Trophoblast cell (in vitro differentiated cells and primary cell): ENCODE measurements at regions not wholly inside any gene's neighbourhood (a gene's known extent, or its start where the extent isn't known, plus 50 kb on each side); places are given as distances from the start of the nearest gene placed in this dataset.

ENCODE experiments used
- DNase-seq, 2 donors: peaks; one replicate each; pipeline ENCODE4 v3.0.0-alpha.2; 2016
- H2AFZ ChIP-seq: 2 replicates; pipeline ENCODE4 v1.6.1; 2013; ENCODE audit warnings: low read length, moderate library complexity, mild to moderate bottlenecking; ENCODE audit not compliant: insufficient read depth, poor library complexity
- H2AK5ac ChIP-seq: 2 replicates; pipeline ENCODE4 v1.6.1; 2013; ENCODE audit warnings: mild to moderate bottlenecking, low read length
- H2BK120ac ChIP-seq: 2 replicates; pipeline ENCODE4 v1.6.1; 2013; ENCODE audit warnings: low read length, mild to moderate bottlenecking, moderate library complexity; ENCODE audit not compliant: insufficient read depth, poor library complexity
- H2BK12ac ChIP-seq: 2 replicates; pipeline ENCODE4 v1.6.1; 2013; ENCODE audit warnings: mild to moderate bottlenecking, low read length, moderate library complexity
- H2BK5ac ChIP-seq: 2 replicates; pipeline ENCODE4 v1.6.1; 2013; ENCODE audit warnings: low read length, low read depth, moderate library complexity, mild to moderate bottlenecking; ENCODE audit not compliant: poor library complexity
- H3K14ac ChIP-seq: 2 replicates; pipeline ENCODE4 v1.6.1; 2013; ENCODE audit warnings: mild to moderate bottlenecking, low read length
- H3K18ac ChIP-seq: 2 replicates; pipeline ENCODE4 v1.6.1; 2013; ENCODE audit warnings: mild to moderate bottlenecking, low read length
- H3K23ac ChIP-seq: 2 replicates; pipeline ENCODE4 v1.6.1; 2013; ENCODE audit warnings: low read length
- H3K27ac ChIP-seq: 2 replicates; pipeline ENCODE4 v1.5.1; 2013; ENCODE audit warnings: low read depth, mild to moderate bottlenecking, inconsistent platforms, low read length, moderate library complexity
- H3K27me3 ChIP-seq: 2 replicates; pipeline ENCODE4 v1.6.1; 2013; ENCODE audit warnings: inconsistent platforms, mild to moderate bottlenecking, low read length, moderate library complexity; ENCODE audit not compliant: insufficient read depth
- H3K36me3 ChIP-seq, 2 experiments: 1 replicate in 1 of 2; 2 replicates in 1 of 2; pipeline ENCODE4 v1.6.1; 2013; ENCODE audit warnings: low read length in 2 of 2, mild to moderate bottlenecking in 2 of 2, moderate library complexity in 1 of 2; ENCODE audit not compliant: insufficient read depth in 2 of 2, control insufficient read depth in 1 of 2
- H3K4ac ChIP-seq: 2 replicates; pipeline ENCODE4 v1.6.1; 2013; ENCODE audit warnings: low read depth, mild to moderate bottlenecking, low read length, moderate library complexity
- H3K4me1 ChIP-seq, 2 experiments: 1 replicate in 1 of 2; 2 replicates in 1 of 2; pipeline ENCODE4 v1.6.1; 2013; ENCODE audit warnings: low read length in 2 of 2, mild to moderate bottlenecking in 2 of 2, moderate library complexity in 1 of 2; ENCODE audit not compliant: insufficient read depth in 2 of 2, control insufficient read depth in 1 of 2
- H3K4me2 ChIP-seq: 2 replicates; pipeline ENCODE4 v1.6.1; 2013; ENCODE audit warnings: inconsistent platforms, mild to moderate bottlenecking, low read length, moderate library complexity
- H3K4me3 ChIP-seq: 2 replicates; pipeline ENCODE4 v1.5.1; 2013; ENCODE audit warnings: mild to moderate bottlenecking, low read depth, low read length, inconsistent platforms
- H3K79me1 ChIP-seq: one replicate; pipeline ENCODE4 v1.6.1; 2013; ENCODE audit warnings: low read length
- H3K79me2 ChIP-seq: 2 replicates; pipeline ENCODE4 v1.6.1; 2013; ENCODE audit warnings: low read length, mild to moderate bottlenecking; ENCODE audit not compliant: control insufficient read depth, insufficient read depth, poor library complexity
- H3K9ac ChIP-seq: 2 replicates; pipeline ENCODE4 v1.6.1; 2013; ENCODE audit warnings: mild to moderate bottlenecking, low read length
- H3K9me3 ChIP-seq: 2 replicates; pipeline ENCODE4 v1.6.1; 2013; ENCODE audit warnings: low read depth, mild to moderate bottlenecking, control low read depth, inconsistent platforms, low read length; ENCODE audit not compliant: insufficient read depth
- H4K12ac ChIP-seq: 2 replicates; pipeline ENCODE4 v1.6.1; 2013; ENCODE audit warnings: low read depth, mild to moderate bottlenecking, low read length, moderate library complexity
- H4K8ac ChIP-seq: 2 replicates; pipeline ENCODE4 v1.6.1; 2013; ENCODE audit warnings: low read depth, mild to moderate bottlenecking, low read length, moderate library complexity
- H4K91ac ChIP-seq: one replicate; pipeline ENCODE4 v1.6.1; 2013; ENCODE audit warnings: low read depth, mild to moderate bottlenecking, low read length, moderate library complexity
- WGBS: extraction: QIAGEN DNeasy Blood & Tissue Kit; methylation state at CpG from one replicate; pipeline ENCODE4 v1.1.7; 2013; ENCODE audit warnings: missing lambda C conversion rate; ENCODE audit not compliant: insufficient read length, insufficient coverage; ENCODE audit errors: extremely low coverage; 5-methylcytosine and 5-hydroxymethylcytosine counted together

DNA sequence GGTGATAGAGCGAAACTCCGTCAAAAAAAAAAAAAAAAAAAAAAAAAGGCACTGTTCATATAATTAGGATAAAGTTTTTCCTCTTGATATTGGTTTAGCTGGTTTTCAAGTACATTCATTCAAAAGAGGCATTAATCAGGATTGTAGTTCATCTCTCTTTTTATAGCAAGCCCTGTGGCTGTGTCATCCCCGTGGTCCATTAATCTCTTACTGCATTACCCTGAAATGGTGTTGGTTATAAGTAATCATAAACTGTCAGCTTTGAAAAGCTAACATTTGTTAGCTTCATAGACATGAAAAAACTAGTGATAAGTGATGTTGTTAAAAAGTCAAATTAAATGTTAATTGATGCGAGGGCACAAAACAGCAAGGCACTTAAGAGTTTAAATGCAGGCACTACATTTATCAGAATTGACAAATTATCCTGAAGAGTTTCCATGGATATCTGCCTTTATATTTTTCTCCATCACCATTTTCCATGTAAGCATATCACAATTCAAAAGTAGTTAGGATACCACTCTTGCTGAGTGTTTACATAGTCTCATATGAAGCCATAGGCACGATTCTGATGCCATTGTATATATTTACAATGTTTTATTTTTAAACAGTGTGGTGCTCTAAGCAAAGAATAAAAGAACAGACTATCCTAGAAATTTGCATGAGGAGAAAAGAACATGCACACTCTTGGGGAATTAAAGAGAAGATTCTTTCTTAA lies 193.1 kb downstream of the OTOL1 start:
- H3K27ac ChIP-seq: no peak overlapping the region
- no CpG with 5 or more reads among the region's 5 CpGs for WGBS
- H3K18ac ChIP-seq: no peak overlapping the region
- no peak overlapping the region for H2BK120ac ChIP-seq
- H2BK12ac ChIP-seq: no peak overlapping the region
- no peak overlapping the region for H3K4me3 ChIP-seq
- no peak overlapping the region for H3K9ac ChIP-seq
- H3K23ac ChIP-seq: no peak overlapping the region
- no peak overlapping the region for H3K14ac ChIP-seq
- no peak overlapping the region for H4K8ac ChIP-seq
- no peak overlapping the region for H2BK5ac ChIP-seq
- no peaks in the 10 kb centered on the region for H3K79me1 ChIP-seq
- H3K36me3 ChIP-seq: no peaks in the 10 kb centered on the region
- DNase-seq: no peak
- H4K12ac ChIP-seq: no peak overlapping the region
- H3K9me3 ChIP-seq: no peaks in the 10 kb centered on the region
- H3K4me2 ChIP-seq: no peak overlapping the region
- H2AK5ac ChIP-seq: no peak overlapping the region
- no peaks in the 10 kb centered on the region for H3K27me3 ChIP-seq
- no peaks in the 10 kb centered on the region for H3K79me2 ChIP-seq
- no peaks in the 10 kb centered on the region for H3K4me1 ChIP-seq
- H2AFZ ChIP-seq: no peak overlapping the region
- H4K91ac ChIP-seq: no peak overlapping the region
- H3K4ac ChIP-seq: no peak overlapping the region

DNA sequence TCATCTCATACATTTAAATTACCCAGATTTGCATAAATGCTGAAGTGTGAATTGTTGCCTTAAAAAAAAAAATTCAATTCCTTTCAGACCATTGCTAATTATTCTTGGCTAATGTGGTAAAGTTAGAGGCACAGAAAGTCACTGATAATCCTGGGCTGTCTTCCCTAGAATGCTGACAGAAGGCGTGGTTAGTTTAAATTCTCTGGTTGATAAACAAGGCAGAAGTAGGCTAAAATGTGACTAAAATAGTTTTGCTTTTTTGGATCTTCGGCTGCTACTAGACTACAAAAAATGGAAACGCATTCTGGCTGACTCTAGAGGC lies 193.7 kb downstream of the OTOL1 start:
- no peak for DNase-seq
- H3K14ac ChIP-seq: no peak overlapping the region
- H3K9ac ChIP-seq: no peak overlapping the region
- H2BK5ac ChIP-seq: no peak overlapping the region
- H3K4me1 ChIP-seq: no peaks in the 10 kb centered on the region
- no peak overlapping the region for H4K8ac ChIP-seq
- H2BK120ac ChIP-seq: no peak overlapping the region
- H3K18ac ChIP-seq: no peak overlapping the region
- no peaks in the 10 kb centered on the region for H3K79me2 ChIP-seq
- H3K9me3 ChIP-seq: no peaks in the 10 kb centered on the region
- H2AFZ ChIP-seq: no peak overlapping the region
- no peak overlapping the region for H3K23ac ChIP-seq
- WGBS: no CpG with 5 or more reads among the region's 3 CpGs
- H3K27ac ChIP-seq: no peak overlapping the region
- no peaks in the 10 kb centered on the region for H3K36me3 ChIP-seq
- H3K4me3 ChIP-seq: no peak overlapping the region
- no peaks in the 10 kb centered on the region for H3K79me1 ChIP-seq
- no peak overlapping the region for H3K4ac ChIP-seq
- H3K4me2 ChIP-seq: no peak overlapping the region
- no peak overlapping the region for H4K12ac ChIP-seq
- no peak overlapping the region for H2BK12ac ChIP-seq
- no peak overlapping the region for H4K91ac ChIP-seq
- H2AK5ac ChIP-seq: no peak overlapping the region
- no peaks in the 10 kb centered on the region for H3K27me3 ChIP-seq

DNA sequence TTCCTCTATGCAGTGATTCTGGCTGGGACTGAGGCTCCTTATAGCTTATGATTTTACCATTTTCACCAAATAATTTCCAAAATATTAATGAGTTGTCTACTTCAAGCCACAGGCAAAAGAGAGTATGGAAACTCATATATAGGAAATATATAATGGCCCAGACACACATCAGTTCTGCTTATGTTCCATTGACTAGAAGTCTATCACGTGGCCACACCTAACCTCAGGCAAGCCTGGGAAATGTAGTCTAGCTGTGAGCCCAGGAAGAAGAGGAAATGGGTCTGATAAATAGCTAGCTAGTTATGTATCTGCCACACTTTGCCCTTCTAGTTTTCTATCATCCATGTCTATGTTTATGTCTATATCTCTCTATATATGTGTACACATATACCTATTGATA lies 195.1 kb downstream of the OTOL1 start:
- Histone ChIP-seq H2BK5ac (no peak overlapping the region), H2AFZ (no peak overlapping the region), H3K27me3 (no peaks in the 10 kb centered on the region), H3K14ac (no peak overlapping the region), H2AK5ac (no peak overlapping the region), H3K27ac (no peak overlapping the region), H3K36me3 (no peaks in the 10 kb centered on the region), H3K18ac (no peak overlapping the region), H3K4me2 (no peak overlapping the region), H3K4me1 (no peaks in the 10 kb centered on the region), H3K9ac (no peak overlapping the region), H4K8ac (no peak overlapping the region), H3K4me3 (no peak overlapping the region), H3K9me3 (no peaks in the 10 kb centered on the region), H3K79me1 (no peaks in the 10 kb centered on the region), H2BK120ac (no peak overlapping the region), H3K79me2 (no peaks in the 10 kb centered on the region), H4K12ac (no peak overlapping the region), H3K23ac (no peak overlapping the region), H3K4ac (no peak overlapping the region), H4K91ac (no peak overlapping the region), H2BK12ac (no peak overlapping the region)
- WGBS: no CpG with 5 or more reads among the region's 1 CpG
- DNase-seq: no peak

DNA sequence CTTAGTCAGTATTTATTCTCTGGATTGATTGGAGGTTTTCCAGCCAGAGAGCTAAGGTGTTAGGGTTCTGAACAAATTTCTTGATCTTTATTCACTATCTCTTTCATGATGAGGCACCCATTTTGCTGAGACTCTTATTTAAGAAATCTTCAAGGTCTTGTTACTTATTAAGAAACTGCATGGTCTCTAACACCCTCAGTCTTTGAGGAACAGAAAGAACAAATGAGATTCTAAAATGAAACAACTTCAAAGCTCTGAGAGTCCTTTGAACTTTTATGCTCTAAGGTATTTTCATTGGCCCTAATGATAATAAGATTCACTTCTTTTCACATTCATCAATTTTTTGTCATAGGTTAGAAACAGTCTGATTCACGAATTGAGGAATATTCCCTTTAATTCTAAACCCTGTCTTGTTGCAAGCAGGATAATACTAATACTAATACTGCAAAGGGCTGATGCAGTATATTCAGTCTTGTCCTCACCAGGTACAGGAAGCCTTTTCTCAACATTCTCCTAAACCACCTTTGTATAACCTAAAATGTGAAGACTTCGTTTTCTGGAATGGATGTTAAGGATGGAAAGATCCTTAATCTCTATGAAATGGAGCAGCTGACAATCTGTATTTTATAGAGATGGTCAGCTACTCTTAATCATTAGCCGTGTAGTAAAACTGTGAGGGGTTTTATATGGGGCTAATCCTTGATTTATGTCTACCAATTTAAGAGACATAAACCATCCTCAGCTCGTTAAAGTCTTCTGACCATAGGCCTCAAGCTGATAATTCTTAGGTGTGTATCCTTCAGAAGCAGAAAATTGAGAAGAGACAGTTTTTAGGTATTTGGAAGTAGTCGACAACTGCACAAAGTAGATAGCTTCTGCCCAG lies 198.3 kb downstream of the OTOL1 start:
- no peak overlapping the region for H2AK5ac ChIP-seq
- no peaks in the 10 kb centered on the region for H3K79me2 ChIP-seq
- H3K27me3 ChIP-seq: no peaks in the 10 kb centered on the region
- WGBS: no CpG with 5 or more reads among the region's 5 CpGs
- no peak overlapping the region for H2AFZ ChIP-seq
- H3K4me1 ChIP-seq: no peaks in the 10 kb centered on the region
- H3K79me1 ChIP-seq: no peaks in the 10 kb centered on the region
- H2BK5ac ChIP-seq: no peak overlapping the region
- H2BK120ac ChIP-seq: no peak overlapping the region
- no peak overlapping the region for H2BK12ac ChIP-seq
- H3K27ac ChIP-seq: no peak overlapping the region
- no peak for DNase-seq
- no peak overlapping the region for H3K14ac ChIP-seq
- H3K4me2 ChIP-seq: no peak overlapping the region
- no peak overlapping the region for H3K4ac ChIP-seq
- H3K36me3 ChIP-seq: no peaks in the 10 kb centered on the region
- no peak overlapping the region for H3K18ac ChIP-seq
- no peak overlapping the region for H3K4me3 ChIP-seq
- no peak overlapping the region for H3K9ac ChIP-seq
- H4K91ac ChIP-seq: no peak overlapping the region
- H4K8ac ChIP-seq: no peak overlapping the region
- H4K12ac ChIP-seq: no peak overlapping the region
- no peak overlapping the region for H3K23ac ChIP-seq
- H3K9me3 ChIP-seq: no peaks in the 10 kb centered on the region
